ENCODE measurements at regions not wholly inside any gene's neighbourhood (a gene's known extent, or its start where the extent isn't known, plus 50 kb on each side); places are given as distances from the start of the nearest gene placed in this dataset.

DNA sequence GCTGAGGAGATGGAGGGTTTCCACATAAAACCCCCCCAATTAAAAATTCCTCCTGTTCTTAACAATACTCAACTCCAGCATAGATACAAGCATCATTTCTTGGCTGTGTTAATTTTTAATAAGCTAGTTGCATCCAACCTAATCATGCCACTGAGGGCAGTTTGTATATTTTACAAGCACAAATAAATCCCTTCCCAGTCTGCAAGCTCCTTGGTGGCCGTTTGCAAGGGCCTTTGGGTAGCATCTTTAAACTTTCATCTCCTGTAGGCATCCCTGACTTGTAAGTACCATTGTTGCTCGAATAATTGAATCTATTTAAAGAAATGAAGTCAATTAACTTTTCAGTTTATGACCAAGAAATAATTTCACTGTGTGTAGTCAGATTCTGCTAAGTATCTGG lies 103.5 kb upstream of the AJAP1 start:
- DNase-seq (ENCODE audit: extremely low read depth in 1 of 2, low read depth in 1 of 2): no peak

DNA sequence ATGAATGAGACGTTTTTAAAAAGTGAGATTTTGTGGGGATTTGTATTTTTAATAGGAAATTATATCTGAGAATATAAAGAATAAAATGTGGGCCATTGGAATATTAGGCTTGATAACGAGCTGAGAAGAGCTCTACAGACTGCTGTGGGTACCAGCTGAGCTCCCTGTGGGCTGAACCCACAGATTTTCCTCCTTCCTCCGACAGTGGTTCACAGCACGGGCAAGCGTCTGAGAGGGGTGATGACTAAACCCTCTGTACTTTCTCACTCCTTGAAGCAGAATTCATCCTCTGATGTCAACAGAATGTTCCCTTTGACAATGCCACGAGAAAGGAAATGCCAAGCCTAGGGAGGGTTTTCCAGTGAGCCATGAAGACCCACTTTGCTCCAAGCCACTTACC lies 102.7 kb upstream of the AJAP1 start:
- no peak for DNase-seq (ENCODE audit: extremely low read depth in 1 of 2, low read depth in 1 of 2)

DNA sequence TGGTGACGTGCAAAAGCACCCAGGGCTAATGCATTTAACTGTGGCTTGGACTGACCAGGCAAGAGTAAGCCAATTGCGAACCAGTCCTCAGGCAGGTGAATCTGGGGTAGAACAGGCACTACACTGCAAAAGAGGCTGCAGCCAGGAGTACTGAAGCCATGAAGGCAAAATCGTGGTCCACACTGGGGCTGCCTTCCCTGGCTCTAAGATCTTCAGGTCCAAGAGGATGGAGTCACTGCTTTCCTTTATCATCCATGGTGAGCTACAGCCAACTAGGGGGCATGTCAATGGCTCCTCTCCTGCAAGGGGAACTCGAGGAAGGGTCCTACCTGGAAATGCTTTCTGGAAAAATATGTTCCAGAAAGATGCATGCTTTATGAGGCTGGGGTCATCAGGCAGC lies 100.6 kb upstream of the AJAP1 start:
- no peak for DNase-seq (ENCODE audit: extremely low read depth in 1 of 2, low read depth in 1 of 2)

GRCh38 chr1:4554271-4554865 lies 100.0 kb upstream of the AJAP1 start:
- no peak for DNase-seq (ENCODE audit: extremely low read depth in 1 of 2, low read depth in 1 of 2)

- no peak for DNase-seq (ENCODE audit: extremely low read depth in 1 of 2, low read depth in 1 of 2)
Observed at GRCh38 chr1:4557949-4558348, 96.5 kb upstream of the AJAP1 start.

DNA sequence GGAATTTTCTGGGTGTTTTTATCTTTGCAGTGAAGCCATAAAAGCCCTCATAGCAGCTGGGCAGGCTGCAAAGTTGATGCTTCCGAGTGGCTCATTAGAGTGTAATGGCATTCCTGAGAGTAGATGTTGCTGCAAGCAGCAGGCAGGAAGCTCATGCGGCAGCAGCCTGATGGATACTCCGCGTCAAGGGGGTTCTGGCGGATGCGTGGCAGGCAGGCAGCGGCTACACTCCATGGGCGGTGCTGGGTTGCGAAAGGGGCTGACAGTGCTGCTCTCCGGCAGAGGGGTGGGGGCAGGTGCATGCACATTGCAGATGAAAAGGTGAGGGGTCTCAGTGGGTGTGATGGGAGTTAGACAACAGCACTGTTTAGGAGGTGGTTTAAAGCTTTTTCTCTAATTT lies 93.2 kb upstream of the AJAP1 start:
- no peak for DNase-seq (ENCODE audit: extremely low read depth in 1 of 2, low read depth in 1 of 2)

- DNase-seq (ENCODE audit: extremely low read depth in 1 of 2, low read depth in 1 of 2): no peak
Observed at GRCh38 chr1:4562321-4562720, 92.1 kb upstream of the AJAP1 start.

DNA sequence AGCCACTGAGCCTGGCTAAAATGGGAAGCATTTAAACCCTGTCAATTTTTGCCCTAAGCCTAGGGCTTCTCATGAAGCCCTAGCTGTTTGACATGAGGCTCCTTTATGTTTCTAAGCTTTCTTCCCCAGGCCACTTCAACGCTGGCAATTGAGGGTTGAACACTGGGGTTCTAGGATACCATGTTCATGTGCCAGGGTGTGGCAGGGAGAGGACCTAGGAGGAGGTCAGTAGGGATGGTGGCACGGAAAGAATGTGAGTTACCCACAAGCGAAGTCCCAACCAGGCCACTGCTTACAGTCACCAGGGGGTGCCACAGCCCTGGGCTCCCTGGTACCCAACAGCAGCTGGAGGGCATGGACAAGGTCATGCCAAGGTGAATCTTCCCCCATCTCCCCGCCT lies 90.8 kb upstream of the AJAP1 start:
- DNase-seq (ENCODE audit: extremely low read depth in 1 of 2, low read depth in 1 of 2): no peak

- DNase-seq (ENCODE audit: extremely low read depth in 1 of 2, low read depth in 1 of 2): no peak
Observed at GRCh38 chr1:4564051-4564450, 90.4 kb upstream of the AJAP1 start.

GRCh38 chr1:4565166-4565565 lies 89.2 kb upstream of the AJAP1 start:
- no peak for DNase-seq (ENCODE audit: extremely low read depth in 1 of 2, low read depth in 1 of 2)

GRCh38 chr1:4565801-4566449 lies 88.5 kb upstream of the AJAP1 start:
- DNase-seq (ENCODE audit: extremely low read depth in 1 of 2, low read depth in 1 of 2): no peak

DNA sequence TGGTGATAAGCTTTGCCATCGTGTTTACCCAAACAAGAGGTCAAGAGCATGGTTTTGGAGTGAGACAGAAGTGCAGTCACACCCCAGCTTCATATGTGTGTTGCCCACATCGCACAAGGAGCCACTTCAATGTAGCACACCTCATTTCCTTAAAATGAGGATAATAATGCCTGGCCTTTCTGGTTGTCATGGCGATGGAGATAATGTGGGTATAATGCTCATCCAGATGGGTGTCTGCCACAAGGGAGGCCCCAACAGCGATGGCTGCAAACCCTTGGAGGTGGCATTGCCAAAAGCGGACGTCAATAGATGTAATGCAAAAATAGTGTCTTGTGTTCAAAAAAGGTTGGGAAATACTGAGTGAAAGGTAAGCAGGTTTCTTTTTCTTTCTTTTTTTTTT lies 83.1 kb upstream of the AJAP1 start:
- no peak for DNase-seq (ENCODE audit: extremely low read depth in 1 of 2, low read depth in 1 of 2)

DNA sequence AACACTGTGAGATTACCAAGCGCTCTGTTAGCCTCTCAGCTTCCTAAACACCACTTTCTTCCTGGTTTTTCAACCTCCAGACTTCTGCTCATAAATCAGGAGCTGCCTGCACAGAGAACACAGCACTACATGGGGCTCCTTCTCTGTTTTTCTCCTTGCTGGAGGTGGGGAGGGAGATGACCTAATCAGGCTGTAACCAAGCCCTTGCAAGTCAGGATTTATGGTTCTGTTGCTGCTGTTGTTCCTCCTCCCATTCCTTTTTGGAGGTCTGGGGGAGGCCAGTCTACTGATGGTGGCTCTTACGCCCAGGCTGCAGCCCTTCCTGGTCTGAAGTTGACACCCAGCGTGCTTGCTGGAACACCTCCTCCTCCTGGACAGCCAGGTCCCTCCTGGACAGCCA lies 80.9 kb upstream of the AJAP1 start:
- no peak for DNase-seq (ENCODE audit: extremely low read depth in 1 of 2, low read depth in 1 of 2)

GRCh38 chr1:4581807-4582206 lies 72.6 kb upstream of the AJAP1 start:
- no peak for DNase-seq (ENCODE audit: extremely low read depth in 1 of 2, low read depth in 1 of 2)

DNA sequence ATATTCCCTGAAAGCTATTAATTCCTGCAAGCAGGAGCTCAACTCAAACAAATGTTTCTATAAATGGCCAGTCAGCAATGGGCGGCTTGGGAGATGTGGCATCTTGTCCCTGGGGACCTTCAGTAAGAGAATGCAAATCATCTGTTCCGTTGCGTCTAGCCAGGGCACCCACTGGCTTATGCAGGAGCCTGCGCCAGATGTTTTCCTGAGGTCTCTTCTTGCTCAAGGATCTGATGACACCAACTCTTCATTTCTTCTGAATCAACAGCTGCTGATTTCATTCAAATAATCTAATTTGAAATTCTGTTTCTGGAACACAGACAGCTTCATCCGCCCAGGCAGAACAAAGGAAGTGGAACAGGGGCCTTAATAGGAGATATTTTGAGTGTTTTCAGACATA lies 70.0 kb upstream of the AJAP1 start:
- DNase-seq (ENCODE audit: extremely low read depth in 1 of 2, low read depth in 1 of 2): no peak

DNA sequence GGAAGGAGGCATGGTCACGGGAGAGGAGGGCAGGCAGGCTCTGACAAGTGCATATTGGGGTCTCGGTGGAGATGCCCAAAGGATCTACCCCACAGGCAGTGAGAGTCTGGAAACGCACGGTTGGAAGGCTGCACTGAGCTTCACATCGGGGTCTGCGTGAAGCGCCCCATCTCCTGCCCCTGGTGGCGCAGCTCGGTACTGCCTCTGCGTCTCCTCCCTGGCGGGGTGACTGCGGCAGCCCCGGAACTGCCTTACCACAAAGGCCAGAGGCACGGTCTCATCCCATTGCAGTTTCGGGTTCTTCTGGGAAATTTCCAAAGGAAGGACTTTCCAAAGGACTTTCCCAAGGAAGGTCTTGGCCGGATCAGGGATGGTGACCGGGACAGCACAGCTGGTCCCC lies 69.2 kb upstream of the AJAP1 start:
- DNase-seq (ENCODE audit: extremely low read depth in 1 of 2, low read depth in 1 of 2): peak; percentile 15 to 17

DNA sequence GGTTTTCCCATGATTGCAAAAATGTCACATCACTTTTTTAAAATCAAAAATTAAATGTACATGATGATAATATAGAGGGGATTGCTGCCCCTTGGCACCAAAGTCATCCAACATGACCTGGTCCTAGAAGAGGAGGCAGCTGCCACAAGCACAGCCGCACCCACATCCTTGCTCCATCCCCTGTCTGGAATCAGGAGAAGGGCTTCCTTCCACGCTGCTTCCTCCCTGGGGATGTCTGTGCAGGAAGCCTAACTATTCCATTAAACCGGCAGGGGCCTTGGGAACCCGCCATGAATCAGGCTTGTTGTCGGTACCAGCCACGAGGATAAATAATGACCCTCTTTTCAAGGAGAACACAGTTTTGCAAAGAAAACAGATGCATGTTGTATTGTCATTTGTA lies 68.7 kb upstream of the AJAP1 start:
- DNase-seq (ENCODE audit: extremely low read depth in 1 of 2, low read depth in 1 of 2): no peak

GRCh38 chr1:4586611-4587160 lies 67.7 kb upstream of the AJAP1 start:
- DNase-seq (ENCODE audit: extremely low read depth in 1 of 2, low read depth in 1 of 2): no peak

DNA sequence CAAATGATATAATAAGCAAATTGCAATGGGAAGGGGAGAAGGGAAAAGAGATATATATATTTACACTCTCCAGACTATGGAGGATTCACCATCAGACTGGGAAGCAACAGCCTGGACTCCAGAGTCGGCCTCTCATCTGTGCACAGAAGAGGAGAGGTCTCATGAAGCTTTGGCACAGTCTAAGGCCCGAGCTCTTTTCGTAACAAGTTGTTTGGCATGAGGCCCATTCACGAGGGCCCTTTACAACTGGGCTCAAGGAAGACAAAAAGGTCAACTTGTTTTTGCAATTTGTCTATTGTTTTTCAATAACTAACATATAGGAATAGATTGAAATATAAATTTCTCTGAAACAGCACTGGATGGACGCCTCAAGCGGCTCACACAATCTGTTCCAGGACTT lies 66.7 kb upstream of the AJAP1 start:
- DNase-seq (ENCODE audit: extremely low read depth in 1 of 2, low read depth in 1 of 2): no peak

DNA sequence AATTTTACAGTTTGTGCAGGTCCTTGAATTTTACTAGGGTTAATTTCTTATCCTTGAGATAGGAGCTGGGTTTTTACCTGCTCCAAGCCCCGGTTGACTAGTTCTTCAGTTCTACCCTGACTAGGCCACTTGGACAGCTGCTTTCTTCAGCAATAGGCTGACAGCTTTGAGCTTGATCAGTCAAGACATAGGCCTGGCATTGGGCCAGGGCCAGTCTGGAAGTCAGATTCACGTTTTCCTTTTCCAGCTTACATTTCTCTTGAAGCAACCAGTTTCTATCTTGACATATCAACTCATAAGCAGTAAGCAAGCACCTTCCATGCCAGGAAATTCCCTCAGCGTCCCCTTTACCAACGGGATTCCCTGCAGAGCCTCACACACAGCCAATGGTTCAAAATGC lies 63.7 kb upstream of the AJAP1 start:
- no peak for DNase-seq (ENCODE audit: extremely low read depth in 1 of 2, low read depth in 1 of 2)

DNA sequence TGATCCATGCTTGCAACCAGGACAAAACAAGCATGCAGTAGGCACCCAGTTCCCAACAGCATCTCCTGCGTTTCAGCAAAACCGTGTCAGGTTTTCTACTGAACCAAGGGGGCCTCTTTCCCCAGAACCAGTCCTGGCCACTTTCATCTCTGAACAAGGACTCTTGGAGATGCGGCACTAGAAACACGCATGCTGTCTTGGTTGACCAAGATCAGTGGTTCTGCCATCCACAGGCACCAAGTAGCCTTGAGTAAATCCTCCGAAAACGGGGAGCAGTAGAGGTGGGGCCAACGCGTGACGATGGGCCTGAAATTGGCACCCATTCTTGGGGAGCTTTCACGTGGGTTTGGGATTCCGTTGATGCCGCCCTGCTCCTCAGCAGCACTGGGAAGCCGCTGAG lies 62.5 kb upstream of the AJAP1 start:
- DNase-seq (ENCODE audit: extremely low read depth in 1 of 2, low read depth in 1 of 2): no peak

- DNase-seq (ENCODE audit: extremely low read depth in 1 of 2, low read depth in 1 of 2): no peak
Observed at GRCh38 chr1:4593106-4593505, 61.3 kb upstream of the AJAP1 start.

Measured in stimulated activated CD8-positive, alpha-beta memory T cell treated with anti-CD3 and anti-CD28 coated beads, Interleukin-7, amount 100 ng/mL, for 48 hours (primary cell).